HG02885 (cell line): ENCODE measurements at regions not wholly inside any gene's neighbourhood (a gene's known extent, or its start where the extent isn't known, plus 50 kb on each side); places are given as distances from the start of the nearest gene placed in this dataset.

Source experiments
- ATAC-seq: cut with Tn5 transposase; IDR thresholded peaks from one replicate; pipeline ENCODE4 v1.9.1; 2021; ENCODE audit warnings: mild to moderate bottlenecking; ENCODE audit not compliant: unreplicated experiment, poor library complexity

- no peak for ATAC-seq
These were observed 101.8 kb upstream of the FERD3L start for GRCh38 chr7:19247017-19247416.

- no peak for ATAC-seq
These were observed 97.0 kb upstream of the FERD3L start for GRCh38 chr7:19242246-19242645.

- ATAC-seq = no peak
These were observed 94.7 kb upstream of the FERD3L start for GRCh38 chr7:19239951-19240350.

GRCh38 chr7:19235680-19236079, 90.5 kb upstream of the FERD3L start:
- ATAC-seq = no peak

- no peak for ATAC-seq
These were observed 79.7 kb upstream of the FERD3L start for GRCh38 chr7:19224951-19225350.

GRCh38 chr7:19215412-19215811, 70.2 kb upstream of the FERD3L start:
- ATAC-seq = no peak

GRCh38 chr7:19213746-19214145, 68.5 kb upstream of the FERD3L start:
- ATAC-seq = no peak

- no peak for ATAC-seq
These were observed 65.7 kb upstream of the FERD3L start for GRCh38 chr7:19210893-19211413.

- no peak for ATAC-seq
These were observed 64.0 kb upstream of the FERD3L start for GRCh38 chr7:19209166-19209696.

- ATAC-seq = no peak
These were observed 61.5 kb upstream of the FERD3L start for GRCh38 chr7:19206721-19207120.

- ATAC-seq = no peak
These were observed 58.5 kb upstream of the FERD3L start for GRCh38 chr7:19203686-19204085.

GRCh38 chr7:19202599-19202998, 57.4 kb upstream of the FERD3L start:
- no peak for ATAC-seq
